ENCODE measurements at regions not wholly inside any gene's neighbourhood (a gene's known extent, or its start where the extent isn't known, plus 50 kb on each side); places are given as distances from the start of the nearest gene placed in this dataset.

DNA sequence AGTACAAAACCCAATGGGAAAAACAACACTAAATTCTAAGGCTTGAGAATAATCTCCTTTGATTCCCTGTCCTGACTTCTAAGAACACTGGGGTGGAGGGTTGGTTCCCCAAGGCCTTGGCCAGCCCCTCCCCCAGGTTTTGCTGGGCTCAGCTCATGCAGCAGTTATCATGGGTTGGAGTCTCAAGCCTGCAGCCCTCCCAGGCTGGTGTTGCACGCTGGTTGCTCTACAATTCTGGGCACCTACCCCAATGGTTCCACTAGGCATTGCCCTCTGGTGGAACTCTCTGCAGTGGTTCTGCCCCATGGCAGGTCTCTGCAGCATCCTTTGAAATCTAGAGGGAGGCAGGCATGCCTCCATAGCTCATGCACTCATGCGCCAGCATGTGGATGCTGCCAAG, 184.4 kb upstream of the PALMD start:
- TF ChIP-seq JUN (IDR thresholded peaks at IDR 0.05; ENCODE audit: low read depth, low read length) (no peak), RAD21 (IDR thresholded peaks at IDR 0.05 in 1 of 2, conservative IDR thresholded peaks at IDR 0.05 in 1 of 2; ENCODE audit: low read depth in 2 of 2, low read length in 2 of 2) (no peak), EP300 (IDR thresholded peaks at IDR 0.05; ENCODE audit: borderline replicate concordance in 1 of 2, low read depth in 2 of 2, low read length in 2 of 2) (no peak), SP1 (IDR thresholded peaks at IDR 0.05; ENCODE audit: low read depth, low read length) (no peak), RBBP5 (IDR thresholded peaks at IDR 0.05; ENCODE audit: borderline replicate concordance, low read depth, low read length) (no peak), POLR2A (IDR thresholded peaks at IDR 0.05; ENCODE audit: control extremely low read depth in 1 of 2, low read depth in 2 of 2, low read length in 2 of 2) (no peak), SIN3A (conservative IDR thresholded peaks at IDR 0.05 in 1 of 2, IDR thresholded peaks at IDR 0.05 in 1 of 2; ENCODE audit: low read depth in 1 of 2, low read length in 2 of 2) (no peak), SP2 (IDR thresholded peaks at IDR 0.05; ENCODE audit: low read length) (no peak), CHD1 (IDR thresholded peaks at IDR 0.05; ENCODE audit: low read depth, low read length) (no peak)
- TF ChIP-seq, protein P1, sequence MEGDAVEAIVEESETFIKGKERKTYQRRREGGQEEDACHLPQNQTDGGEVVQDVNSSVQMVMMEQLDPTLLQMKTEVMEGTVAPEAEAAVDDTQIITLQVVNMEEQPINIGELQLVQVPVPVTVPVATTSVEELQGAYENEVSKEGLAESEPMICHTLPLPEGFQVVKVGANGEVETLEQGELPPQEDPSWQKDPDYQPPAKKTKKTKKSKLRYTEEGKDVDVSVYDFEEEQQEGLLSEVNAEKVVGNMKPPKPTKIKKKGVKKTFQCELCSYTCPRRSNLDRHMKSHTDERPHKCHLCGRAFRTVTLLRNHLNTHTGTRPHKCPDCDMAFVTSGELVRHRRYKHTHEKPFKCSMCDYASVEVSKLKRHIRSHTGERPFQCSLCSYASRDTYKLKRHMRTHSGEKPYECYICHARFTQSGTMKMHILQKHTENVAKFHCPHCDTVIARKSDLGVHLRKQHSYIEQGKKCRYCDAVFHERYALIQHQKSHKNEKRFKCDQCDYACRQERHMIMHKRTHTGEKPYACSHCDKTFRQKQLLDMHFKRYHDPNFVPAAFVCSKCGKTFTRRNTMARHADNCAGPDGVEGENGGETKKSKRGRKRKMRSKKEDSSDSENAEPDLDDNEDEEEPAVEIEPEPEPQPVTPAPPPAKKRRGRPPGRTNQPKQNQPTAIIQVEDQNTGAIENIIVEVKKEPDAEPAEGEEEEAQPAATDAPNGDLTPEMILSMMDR (IDR thresholded peaks at IDR 0.05; ENCODE audit: control extremely low read depth in 1 of 3, insufficient read depth in 1 of 3, low read depth in 1 of 3, low read length in 3 of 3) = no peak
